Esophagus squamous epithelium (tissue), 5 donors: ENCODE measurements at regions not wholly inside any gene's neighbourhood (a gene's known extent, or its start where the extent isn't known, plus 50 kb on each side); places are given as distances from the start of the nearest gene placed in this dataset.
A peak's percentile ranks its signal among the peaks of the same experiment; 100 is the strongest.

Experiments
- DNase-seq: peaks from one replicate; lab custom pipeline; 2025; lab: John Stamatoyannopoulos, UW
- H3K27ac ChIP-seq, 4 donors: fragments of 200-600 bp; sonication (generic); one replicate each; pipeline ENCODE4 v1.5.1; 2016 to 2019; ENCODE audit warnings: mild to moderate bottlenecking in 1 of 4
- H3K27me3 ChIP-seq, 4 donors: fragments of 200-600 bp; sonication (generic); 1 replicate in 3 of 4; 2 replicates in 1 of 4; pipeline versions ENCODE4 v1.5.1 to v1.6.0; 2017 to 2021; ENCODE audit warnings: antibody characterized with exemption in 1 of 4
- H3K36me3 ChIP-seq, 3 donors: fragments of 200-600 bp; sonication (generic); one replicate each; pipeline ENCODE4 v1.5.1; 2016 to 2019
- H3K4me1 ChIP-seq, 3 donors: fragments of 200-600 bp; sonication (generic); one replicate each; pipeline ENCODE4 v1.5.1; 2017 to 2019
- H3K4me3 ChIP-seq, 4 donors: fragments of 200-600 bp; sonication (generic); 1 replicate in 3 of 4; 2 replicates in 1 of 4; pipeline ENCODE4 v1.5.1; 2016 to 2019; ENCODE audit warnings: mild to moderate bottlenecking in 2 of 4, moderate library complexity in 1 of 4
- H3K9me3 ChIP-seq, 3 donors: fragments of 200-600 bp; sonication (generic); one replicate each; pipeline ENCODE4 v1.5.1; 2016 to 2019
- CTCF ChIP-seq, 6 experiments: fragments of 450-650 bp in 4 of 6; fragments of 200-600 bp in 2 of 6; sonication (generic) in 2 of 6; IDR thresholded peaks; one replicate each; pipeline ENCODE4 v1.5.1; 2016 to 2019; ENCODE audit warnings: antibody characterized with exemption in 6 of 6, mild to moderate bottlenecking in 4 of 6, moderate library complexity in 4 of 6
- POLR2A ChIP-seq, 4 donors: fragments of 450-650 bp; IDR thresholded peaks; one replicate each; pipeline ENCODE4 v1.6.1; 2017; ENCODE audit warnings: antibody characterized with exemption in 4 of 4, mild to moderate bottlenecking in 4 of 4, moderate library complexity in 3 of 4
- WGBS, 2 donors: methylation state at CpG; one replicate each; pipeline ENCODE4 v1.1.5; 2018; 5-methylcytosine and 5-hydroxymethylcytosine counted together
- intact Hi-C: fragments of 100-400 bp; cut with DNase I; formaldehyde crosslinking; loops from one replicate; pipeline ENCODE4 v1.15.0; 2022
- donor health status: DM: yes; HTN: yes; CAD: no.

GRCh38 chr12:98403936-98404335 is 111.5 kb upstream of the TMPO start:
- H3K4me3 ChIP-seq, result no peak overlapping the region
- H3K36me3 ChIP-seq, result no peaks in the 10 kb centered on the region
- H3K27ac ChIP-seq, result no peak overlapping the region
- H3K27me3 ChIP-seq, result no peaks in the 10 kb centered on the region
- intact Hi-C loops, result no loop called here
- no peak for TF ChIP-seq CTCF (IDR thresholded peaks at IDR 0.05)
- no peak for TF ChIP-seq POLR2A (IDR thresholded peaks at IDR 0.05)
- no peak for DNase-seq
- H3K4me1 ChIP-seq, result peaks cover 0 to 36% (median 5%) of the 10 kb centered on the region in 3 donors
- 60 to 68% methylated on average over 5 of the region's 5 CpGs for WGBS, 2 donors
- no peaks in the 10 kb centered on the region for H3K9me3 ChIP-seq

- Histone ChIP-seq H3K27me3 (no peaks in the 10 kb centered on the region), H3K4me1 (peaks cover 0 to 28% (median 0%) of the 10 kb centered on the region in 3 donors)
These were observed 109.5 kb upstream of the TMPO start for GRCh38 chr12:98405805-98406366.

GRCh38 chr12:98406378-98406777 is 109.0 kb upstream of the TMPO start:
- intact Hi-C loops, result no loop called here
- Histone ChIP-seq H3K4me3 (no peak overlapping the region), H3K4me1 (peaks cover 0 to 25% (median 0%) of the 10 kb centered on the region in 3 donors), H3K27me3 (no peaks in the 10 kb centered on the region), H3K27ac (peak overlapping the region in 3 of 4 donors; percentile 18 to 19 (median 19)), H3K9me3 (no peaks in the 10 kb centered on the region), H3K36me3 (no peaks in the 10 kb centered on the region)
- no peak for DNase-seq
- WGBS, 2 donors, result 85 to 95% methylated on average over 3 of the region's 3 CpGs
- TF ChIP-seq CTCF (IDR thresholded peaks at IDR 0.05) (no peak), POLR2A (IDR thresholded peaks at IDR 0.05) (no peak)

More at GRCh38 chr12:98405805-98406366, 109.5 kb upstream of the TMPO start:
- H3K4me3 ChIP-seq, result no peak overlapping the region
- intact Hi-C loops, result no loop called here
- no peaks in the 10 kb centered on the region for H3K36me3 ChIP-seq
- H3K9me3 ChIP-seq, result no peaks in the 10 kb centered on the region
- DNase-seq, result no peak
- peak overlapping the region in 3 of 4 donors; percentile 18 to 19 (median 19) for H3K27ac ChIP-seq
- no peak for TF ChIP-seq CTCF (IDR thresholded peaks at IDR 0.05)
- no peak for TF ChIP-seq POLR2A (IDR thresholded peaks at IDR 0.05)
- 69 to 80% methylated on average over 7 of the region's 7 CpGs for WGBS, 2 donors

GRCh38 chr12:98408681-98409080 is 106.7 kb upstream of the TMPO start:
- no peak for TF ChIP-seq CTCF (IDR thresholded peaks at IDR 0.05)
- TF ChIP-seq POLR2A (IDR thresholded peaks at IDR 0.05), result no peak
- peaks cover 0 to 15% (median 0%) of the 10 kb centered on the region in 3 donors for H3K4me1 ChIP-seq
- no peaks in the 10 kb centered on the region for H3K36me3 ChIP-seq
- H3K4me3 ChIP-seq, result no peak overlapping the region
- no peaks in the 10 kb centered on the region for H3K27me3 ChIP-seq
- H3K9me3 ChIP-seq, result no peaks in the 10 kb centered on the region
- H3K27ac ChIP-seq, result no peak overlapping the region
- intact Hi-C loops, result no loop called here
- 64 to 75% methylated on average over 4 of the region's 4 CpGs for WGBS, 2 donors
- no peak for DNase-seq

GRCh38 chr12:98409548-98409947 is 105.8 kb upstream of the TMPO start:
- Histone ChIP-seq H3K4me1 (peaks cover 0 to 15% (median 0%) of the 10 kb centered on the region in 3 donors), H3K36me3 (no peaks in the 10 kb centered on the region), H3K27ac (no peak overlapping the region), H3K27me3 (no peaks in the 10 kb centered on the region), H3K9me3 (no peaks in the 10 kb centered on the region), H3K4me3 (no peak overlapping the region)
- intact Hi-C loops, result no loop called here
- DNase-seq, result no peak
- 50 to 76% methylated on average over 1 of the region's 1 CpG for WGBS, 2 donors
- no peak for TF ChIP-seq CTCF (IDR thresholded peaks at IDR 0.05)
- TF ChIP-seq POLR2A (IDR thresholded peaks at IDR 0.05), result no peak
